NCI-H460 (cell line): ENCODE measurements at regions not wholly inside any gene's neighbourhood (a gene's known extent, or its start where the extent isn't known, plus 50 kb on each side); places are given as distances from the start of the nearest gene placed in this dataset.

Experiments used
- DNase-seq: peaks from one replicate; pipeline ENCODE4 v3.0.0-alpha.2; 2016; ENCODE audit warnings: low read depth; ENCODE audit errors: extremely low read depth

GRCh38 chr12:86550218-86551145 lies 294.3 kb upstream of the MGAT4C start:
- no peak for DNase-seq

DNA sequence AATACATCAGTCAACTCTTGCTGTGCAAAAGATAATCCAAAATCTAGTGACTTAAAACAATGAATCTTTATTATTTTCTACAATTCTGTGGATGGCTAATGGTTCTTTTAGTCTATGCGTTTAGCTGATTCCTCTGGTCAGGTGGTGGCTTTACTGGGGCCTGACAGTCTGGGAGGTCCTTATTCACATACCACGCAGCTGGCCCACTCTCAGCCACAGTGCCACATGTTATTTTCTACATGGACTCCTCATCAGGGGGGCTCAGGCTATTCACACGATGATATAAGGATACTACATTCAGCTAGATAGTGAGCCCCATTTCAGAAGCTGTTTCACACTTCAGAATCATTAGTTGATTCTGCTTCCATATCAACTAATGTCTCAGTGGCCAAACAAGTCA lies 287.5 kb upstream of the MGAT4C start:
- DNase-seq, result no peak

- DNase-seq, result no peak
These were observed 274.9 kb upstream of the MGAT4C start for GRCh38 chr12:86530996-86531655.

GRCh38 chr12:86526060-86526595 lies 269.9 kb upstream of the MGAT4C start:
- no peak for DNase-seq

DNA sequence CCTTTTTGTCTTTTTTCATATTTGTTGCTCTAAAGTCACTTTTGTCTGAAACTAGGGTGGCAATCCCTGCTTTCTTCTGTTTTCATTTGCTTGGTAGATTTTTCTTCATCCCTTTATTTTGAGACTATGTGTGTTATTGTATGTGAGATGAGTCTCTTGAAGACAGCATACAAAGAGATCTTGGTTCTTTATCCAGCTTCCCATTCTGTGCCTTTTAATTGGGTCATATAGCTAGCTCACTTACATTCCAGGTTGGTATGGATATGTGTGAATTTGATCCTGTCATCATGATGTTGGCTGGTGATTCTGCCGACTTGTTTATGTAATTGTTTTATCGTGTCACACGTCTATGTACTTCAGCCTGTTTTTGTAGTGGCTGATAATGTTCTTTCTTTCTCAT lies 267.7 kb upstream of the MGAT4C start:
- DNase-seq, result no peak

DNA sequence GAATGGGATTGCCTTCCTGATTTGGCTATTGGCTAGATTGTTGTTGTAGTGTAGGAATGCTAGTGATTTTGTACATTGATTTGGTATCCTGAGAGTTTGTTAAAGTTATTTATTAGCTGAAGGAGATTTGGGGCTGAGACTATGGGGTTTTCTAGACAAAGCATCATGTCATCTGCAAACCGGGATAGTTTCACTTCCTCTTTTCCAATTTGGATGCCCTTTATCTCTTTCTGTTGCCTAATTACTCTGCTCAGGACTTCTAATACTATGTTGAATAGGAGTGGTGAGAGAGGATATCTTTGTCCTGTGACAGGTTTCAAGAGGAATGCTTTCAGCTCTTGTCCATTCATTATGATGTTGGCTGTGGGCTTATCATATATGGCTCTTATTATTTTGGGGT lies 265.7 kb upstream of the MGAT4C start:
- DNase-seq, result no peak

DNA sequence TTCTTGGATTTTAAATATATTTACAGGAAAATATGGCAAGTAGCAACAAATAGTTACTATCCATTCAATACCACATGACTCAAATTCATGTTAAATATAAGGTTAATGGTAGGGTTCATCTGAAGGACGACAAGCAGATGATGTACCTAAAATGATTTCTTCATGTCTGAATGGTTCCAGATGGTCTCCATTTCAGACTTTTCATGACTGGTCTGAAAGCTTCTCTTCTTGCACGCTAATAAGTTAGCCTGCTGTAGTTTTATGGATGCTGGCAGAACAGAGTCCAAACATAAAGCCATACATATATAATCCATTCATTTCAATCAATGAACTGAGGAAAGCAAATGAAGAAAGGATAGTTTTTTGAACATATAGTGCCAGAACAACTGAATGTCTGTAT lies 257.0 kb upstream of the MGAT4C start:
- no peak for DNase-seq

GRCh38 chr12:86496595-86496994 lies 240.4 kb upstream of the MGAT4C start:
- no peak for DNase-seq

GRCh38 chr12:86484473-86484872 lies 228.3 kb upstream of the MGAT4C start:
- DNase-seq, result no peak

DNA sequence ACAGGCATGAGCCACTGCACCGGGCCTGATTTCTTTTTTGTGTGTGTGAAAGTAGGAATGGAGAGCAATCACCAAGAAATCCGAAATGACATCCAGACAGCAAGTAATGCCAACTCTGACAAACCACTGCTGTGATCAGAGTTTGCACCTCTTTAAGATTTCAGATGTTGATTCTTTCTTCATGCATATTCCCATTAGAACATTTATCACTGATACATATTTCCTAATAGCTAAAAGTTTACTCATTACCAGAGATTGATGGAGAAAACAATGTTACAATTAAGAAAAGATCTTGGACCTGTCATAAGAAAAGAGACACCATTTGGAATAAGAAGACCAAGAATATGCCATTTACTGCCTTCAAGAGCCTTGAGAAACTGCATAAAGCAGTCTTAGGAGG lies 217.0 kb upstream of the MGAT4C start:
- no peak for DNase-seq

DNA sequence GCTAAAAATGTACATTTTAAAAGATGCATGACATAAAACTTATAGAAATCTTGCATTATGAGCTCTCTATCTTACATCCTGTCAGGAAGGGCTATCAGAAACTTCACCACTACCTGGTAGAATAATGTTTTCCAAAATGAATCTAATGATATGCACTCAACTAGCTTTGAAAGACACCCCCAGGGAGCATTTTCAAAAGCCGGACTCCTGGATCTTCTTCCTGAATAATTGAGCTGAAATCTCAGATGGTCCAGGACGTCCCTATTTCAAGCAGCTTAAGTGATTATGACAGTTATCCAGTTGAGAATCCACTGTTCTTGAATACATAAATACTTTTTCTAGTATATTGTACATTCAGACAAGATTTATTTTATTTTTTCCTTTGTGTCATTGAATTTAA lies 200.6 kb upstream of the MGAT4C start:
- no peak for DNase-seq

DNA sequence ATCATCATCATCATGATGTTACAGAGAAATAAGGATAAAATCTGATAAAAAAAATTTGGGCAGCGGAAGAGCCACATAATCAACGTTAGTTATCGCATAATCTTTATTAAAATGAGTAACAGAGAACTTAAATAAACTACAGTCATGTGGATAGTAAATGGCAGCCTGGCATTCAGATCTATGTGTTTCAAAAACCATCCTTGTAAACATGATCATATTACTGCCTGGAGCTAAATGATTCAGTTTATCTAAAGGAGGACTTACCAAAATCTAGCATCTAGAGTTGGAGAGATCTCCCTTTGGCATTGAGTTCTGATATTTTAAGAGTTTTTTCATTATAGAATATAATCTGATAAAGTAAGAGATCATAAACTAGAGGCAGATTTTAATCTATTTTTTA lies 200.1 kb upstream of the MGAT4C start:
- no peak for DNase-seq

GRCh38 chr12:86445356-86445755 lies 189.2 kb upstream of the MGAT4C start:
- DNase-seq, result no peak

DNA sequence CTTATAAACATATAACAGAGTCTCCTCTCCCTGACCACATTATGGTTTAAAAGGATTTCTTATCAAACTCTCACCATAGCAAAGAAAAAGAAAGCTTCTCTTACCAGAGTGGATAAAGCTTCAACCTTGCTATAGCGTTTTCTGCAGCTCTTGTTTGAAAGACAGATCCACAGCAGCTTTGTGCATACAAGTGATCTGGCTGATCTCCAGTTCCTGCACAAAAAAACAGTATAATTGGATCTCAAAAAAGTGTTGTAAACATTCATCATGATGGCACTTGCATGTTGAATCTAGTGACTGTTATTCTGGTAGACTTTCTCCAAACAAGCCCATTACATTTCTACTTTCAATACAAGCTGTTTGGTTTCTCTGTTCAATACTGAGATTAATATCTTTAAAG lies 178.9 kb upstream of the MGAT4C start:
- no peak for DNase-seq

GRCh38 chr12:86429824-86430223 lies 173.6 kb upstream of the MGAT4C start:
- DNase-seq, result no peak

DNA sequence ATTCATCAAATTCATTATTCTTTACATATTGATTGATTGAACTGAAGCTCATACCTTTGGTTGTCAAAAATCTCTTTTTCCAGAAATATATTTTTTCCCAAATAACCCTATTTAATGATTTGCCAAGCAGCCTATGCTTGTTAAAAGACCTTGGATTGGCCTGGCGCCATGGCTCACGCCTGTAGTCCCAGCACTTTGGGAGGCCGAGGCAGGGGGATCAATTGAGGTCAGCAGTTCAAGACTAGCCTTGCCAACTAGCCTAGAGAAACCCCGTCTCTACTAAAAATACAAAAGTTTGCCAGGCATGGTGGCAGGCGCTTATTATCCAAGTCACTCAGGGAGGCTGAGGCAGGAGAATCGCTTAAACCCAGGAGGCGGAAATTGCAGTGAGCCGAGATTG lies 165.1 kb upstream of the MGAT4C start:
- no peak for DNase-seq

DNA sequence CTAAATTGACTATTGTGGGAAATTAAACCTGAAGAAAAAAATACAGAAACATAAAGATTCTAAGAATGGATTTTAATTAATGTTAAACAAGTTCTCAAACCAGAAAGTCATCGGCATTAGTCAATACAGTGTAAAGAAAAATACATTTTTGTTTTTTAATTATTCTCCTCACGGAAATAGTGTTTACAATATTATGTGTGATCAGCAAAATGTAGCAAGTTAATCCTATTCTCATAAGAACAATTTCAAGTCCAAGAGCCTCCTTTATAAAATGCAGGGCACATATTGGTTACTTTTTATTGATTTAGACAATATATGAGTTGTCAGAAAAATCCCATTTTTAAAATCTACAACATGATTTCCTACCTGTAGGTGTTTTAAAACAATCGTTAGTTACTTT lies 158.0 kb upstream of the MGAT4C start:
- DNase-seq, result no peak

- DNase-seq, result no peak
These were observed 155.5 kb upstream of the MGAT4C start for GRCh38 chr12:86411710-86412109.

GRCh38 chr12:86407620-86408208 lies 151.5 kb upstream of the MGAT4C start:
- DNase-seq, result no peak

GRCh38 chr12:86389949-86390348 lies 133.8 kb upstream of the MGAT4C start:
- DNase-seq, result no peak

DNA sequence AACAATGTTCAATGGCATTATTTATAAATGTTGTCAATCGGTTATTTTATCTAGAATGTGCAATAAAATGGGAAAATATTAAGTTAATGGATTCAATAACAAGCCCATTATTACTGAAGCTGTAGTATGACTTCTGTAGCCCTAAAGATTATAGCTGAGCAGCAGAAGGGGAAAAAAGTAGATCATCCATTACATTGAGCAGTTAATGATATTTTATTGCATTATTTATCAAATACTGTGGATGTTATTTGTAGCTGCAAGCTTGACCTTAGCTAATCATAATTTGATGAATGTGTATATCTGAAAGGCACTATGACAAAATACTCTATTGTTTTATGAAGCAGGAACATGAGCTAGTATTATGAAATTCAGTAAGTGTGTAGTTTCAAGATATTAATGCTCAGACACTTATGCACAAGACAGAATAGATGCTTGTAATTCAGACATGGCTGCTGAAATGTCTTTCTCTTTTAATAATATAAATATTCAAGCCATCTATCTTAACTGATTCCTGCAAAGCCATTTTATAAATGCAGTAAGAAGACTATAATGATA lies 131.5 kb upstream of the MGAT4C start:
- no peak for DNase-seq
